ENCODE measurements at regions not wholly inside any gene's neighbourhood (a gene's known extent, or its start where the extent isn't known, plus 50 kb on each side); places are given as distances from the start of the nearest gene placed in this dataset.

GRCh38 chr5:5784101-5784500, 361.6 kb downstream of the ICE1 start:
- TF ChIP-seq EP300 (conservative IDR thresholded peaks at IDR 0.05; ENCODE audit: poor library complexity, severe bottlenecking) (no peak), CTCF (IDR thresholded peaks at IDR 0.05; ENCODE audit: poor library complexity, severe bottlenecking) (no peak), EZH2 (IDR thresholded peaks at IDR 0.05; ENCODE audit: borderline replicate concordance, insufficient read depth, low read length, poor library complexity, severe bottlenecking) (no peak), SMC3 (conservative IDR thresholded peaks at IDR 0.05; ENCODE audit: poor library complexity) (no peak), TAF1 (IDR thresholded peaks at IDR 0.05; ENCODE audit: low read depth) (no peak), POLR2AphosphoS5 (IDR thresholded peaks at IDR 0.05) (no peak), RAD21 (conservative IDR thresholded peaks at IDR 0.05) (no peak)
- TF ChIP-seq, protein P1, sequence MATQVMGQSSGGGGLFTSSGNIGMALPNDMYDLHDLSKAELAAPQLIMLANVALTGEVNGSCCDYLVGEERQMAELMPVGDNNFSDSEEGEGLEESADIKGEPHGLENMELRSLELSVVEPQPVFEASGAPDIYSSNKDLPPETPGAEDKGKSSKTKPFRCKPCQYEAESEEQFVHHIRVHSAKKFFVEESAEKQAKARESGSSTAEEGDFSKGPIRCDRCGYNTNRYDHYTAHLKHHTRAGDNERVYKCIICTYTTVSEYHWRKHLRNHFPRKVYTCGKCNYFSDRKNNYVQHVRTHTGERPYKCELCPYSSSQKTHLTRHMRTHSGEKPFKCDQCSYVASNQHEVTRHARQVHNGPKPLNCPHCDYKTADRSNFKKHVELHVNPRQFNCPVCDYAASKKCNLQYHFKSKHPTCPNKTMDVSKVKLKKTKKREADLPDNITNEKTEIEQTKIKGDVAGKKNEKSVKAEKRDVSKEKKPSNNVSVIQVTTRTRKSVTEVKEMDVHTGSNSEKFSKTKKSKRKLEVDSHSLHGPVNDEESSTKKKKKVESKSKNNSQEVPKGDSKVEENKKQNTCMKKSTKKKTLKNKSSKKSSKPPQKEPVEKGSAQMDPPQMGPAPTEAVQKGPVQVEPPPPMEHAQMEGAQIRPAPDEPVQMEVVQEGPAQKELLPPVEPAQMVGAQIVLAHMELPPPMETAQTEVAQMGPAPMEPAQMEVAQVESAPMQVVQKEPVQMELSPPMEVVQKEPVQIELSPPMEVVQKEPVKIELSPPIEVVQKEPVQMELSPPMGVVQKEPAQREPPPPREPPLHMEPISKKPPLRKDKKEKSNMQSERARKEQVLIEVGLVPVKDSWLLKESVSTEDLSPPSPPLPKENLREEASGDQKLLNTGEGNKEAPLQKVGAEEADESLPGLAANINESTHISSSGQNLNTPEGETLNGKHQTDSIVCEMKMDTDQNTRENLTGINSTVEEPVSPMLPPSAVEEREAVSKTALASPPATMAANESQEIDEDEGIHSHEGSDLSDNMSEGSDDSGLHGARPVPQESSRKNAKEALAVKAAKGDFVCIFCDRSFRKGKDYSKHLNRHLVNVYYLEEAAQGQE (IDR thresholded peaks at IDR 0.05; ENCODE audit: borderline replicate concordance) = no peak

Measured in neural cell (in vitro differentiated cells).